GM21423 (cell line): ENCODE measurements at regions not wholly inside any gene's neighbourhood (a gene's known extent, or its start where the extent isn't known, plus 50 kb on each side); places are given as distances from the start of the nearest gene placed in this dataset.

Experiments
- ATAC-seq: cut with Tn5 transposase; IDR thresholded peaks from one replicate; pipeline ENCODE4 v1.9.1; 2021; ENCODE audit warnings: mild to moderate bottlenecking, moderate library complexity; ENCODE audit not compliant: unreplicated experiment

DNA sequence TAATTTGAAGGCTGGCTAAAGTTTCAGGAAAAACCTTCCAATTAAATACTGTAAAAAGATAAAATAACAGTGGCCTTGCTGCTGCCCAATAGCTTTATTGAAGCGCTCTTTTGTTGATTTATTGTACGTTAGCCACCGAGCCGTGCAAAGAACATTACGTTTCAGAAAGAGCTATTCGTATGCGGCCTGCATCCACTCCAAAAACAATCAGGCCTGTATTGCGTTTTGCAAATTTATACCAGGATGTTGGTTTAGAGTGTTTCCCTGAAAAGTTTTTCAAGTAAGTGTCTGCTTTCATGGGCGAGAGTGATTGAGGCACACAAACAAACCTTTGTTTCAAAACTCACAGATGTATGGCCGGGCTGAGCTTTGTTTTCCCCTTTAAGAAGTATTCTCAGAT lies 257.2 kb upstream of the SALL3 start:
- no peak for ATAC-seq

GRCh38 chr18:78722929-78723710 lies 256.5 kb upstream of the SALL3 start:
- ATAC-seq = no peak

DNA sequence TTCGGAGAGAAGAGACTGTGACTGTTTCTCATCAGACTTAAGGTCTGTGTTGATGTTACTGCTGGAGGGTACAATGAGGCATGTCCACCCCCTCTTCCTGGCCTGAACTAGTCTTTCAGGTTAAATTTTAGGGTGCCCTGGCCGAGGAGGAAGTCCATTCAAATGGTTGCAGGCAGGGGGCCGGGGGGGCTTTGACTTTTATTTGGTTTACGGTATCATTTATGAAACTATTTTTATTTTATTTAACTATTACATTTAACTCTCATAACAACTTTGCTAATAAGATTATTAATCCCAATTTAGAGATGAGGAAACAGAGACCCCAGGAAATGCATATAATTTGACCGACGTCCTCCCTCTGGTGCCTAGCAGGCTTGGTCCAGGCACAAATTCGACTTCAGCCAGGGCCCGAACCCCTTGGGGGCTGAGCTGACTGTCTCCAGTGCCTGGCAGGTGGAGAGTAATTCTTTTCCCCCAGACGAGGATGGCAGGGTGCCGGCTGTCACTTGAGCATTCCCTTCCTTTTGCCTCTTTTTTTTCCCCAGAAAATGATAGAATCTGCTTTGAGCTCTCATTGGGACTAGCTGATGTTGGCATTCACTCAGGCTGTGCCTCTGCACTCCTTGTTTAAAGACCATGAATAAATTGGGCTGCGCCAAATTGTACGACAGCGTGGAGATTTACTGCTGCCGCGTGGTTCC lies 255.3 kb upstream of the SALL3 start:
- no peak for ATAC-seq

DNA sequence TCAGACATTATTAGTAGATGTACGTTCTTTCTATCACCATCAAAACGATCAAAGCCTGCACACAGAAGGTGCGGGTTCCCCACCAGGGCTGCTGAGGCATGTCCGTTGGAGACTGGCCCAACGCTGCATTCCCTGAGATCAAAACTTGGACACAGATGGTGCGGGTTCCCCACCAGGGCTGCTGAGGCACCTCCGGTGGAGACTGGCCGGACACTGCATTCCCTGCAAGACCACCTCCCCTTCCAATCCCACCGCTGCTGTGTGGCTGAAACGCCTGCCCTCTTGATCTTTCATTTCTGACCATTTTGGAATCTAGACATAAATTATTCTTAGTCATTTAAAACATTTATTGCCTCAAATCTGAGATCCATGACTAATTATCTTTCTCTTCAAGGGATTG lies 254.2 kb upstream of the SALL3 start:
- no peak for ATAC-seq

GRCh38 chr18:78726326-78727056 lies 253.1 kb upstream of the SALL3 start:
- ATAC-seq = no peak

- no peak for ATAC-seq
These were observed 252.4 kb upstream of the SALL3 start for GRCh38 chr18:78727057-78727739.

- no peak for ATAC-seq
These were observed 251.5 kb upstream of the SALL3 start for GRCh38 chr18:78727877-78728783.

GRCh38 chr18:78728784-78729467 lies 250.7 kb upstream of the SALL3 start:
- ATAC-seq = no peak

DNA sequence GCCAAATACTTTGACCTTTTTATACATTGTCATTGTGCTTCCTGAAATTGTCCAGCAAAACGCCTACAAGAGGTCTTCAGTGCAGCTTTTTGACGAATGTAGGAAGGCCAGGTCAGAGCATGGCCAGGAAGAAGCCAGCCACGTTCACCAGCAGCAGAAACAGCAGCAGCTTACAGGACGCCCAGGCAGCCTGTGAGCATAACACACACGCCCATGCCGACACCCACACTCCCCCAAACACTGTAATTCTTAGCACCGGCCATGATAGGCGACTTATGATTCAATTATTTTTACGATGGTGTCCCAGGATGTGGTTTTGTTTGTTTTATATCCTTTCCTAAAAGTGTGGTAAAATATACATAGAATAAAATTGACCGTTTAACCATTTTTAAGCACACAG lies 249.1 kb upstream of the SALL3 start:
- ATAC-seq = no peak

GRCh38 chr18:78731016-78731397 lies 248.6 kb upstream of the SALL3 start:
- ATAC-seq = no peak

- no peak for ATAC-seq
These were observed 248.1 kb upstream of the SALL3 start for GRCh38 chr18:78731398-78732032.

DNA sequence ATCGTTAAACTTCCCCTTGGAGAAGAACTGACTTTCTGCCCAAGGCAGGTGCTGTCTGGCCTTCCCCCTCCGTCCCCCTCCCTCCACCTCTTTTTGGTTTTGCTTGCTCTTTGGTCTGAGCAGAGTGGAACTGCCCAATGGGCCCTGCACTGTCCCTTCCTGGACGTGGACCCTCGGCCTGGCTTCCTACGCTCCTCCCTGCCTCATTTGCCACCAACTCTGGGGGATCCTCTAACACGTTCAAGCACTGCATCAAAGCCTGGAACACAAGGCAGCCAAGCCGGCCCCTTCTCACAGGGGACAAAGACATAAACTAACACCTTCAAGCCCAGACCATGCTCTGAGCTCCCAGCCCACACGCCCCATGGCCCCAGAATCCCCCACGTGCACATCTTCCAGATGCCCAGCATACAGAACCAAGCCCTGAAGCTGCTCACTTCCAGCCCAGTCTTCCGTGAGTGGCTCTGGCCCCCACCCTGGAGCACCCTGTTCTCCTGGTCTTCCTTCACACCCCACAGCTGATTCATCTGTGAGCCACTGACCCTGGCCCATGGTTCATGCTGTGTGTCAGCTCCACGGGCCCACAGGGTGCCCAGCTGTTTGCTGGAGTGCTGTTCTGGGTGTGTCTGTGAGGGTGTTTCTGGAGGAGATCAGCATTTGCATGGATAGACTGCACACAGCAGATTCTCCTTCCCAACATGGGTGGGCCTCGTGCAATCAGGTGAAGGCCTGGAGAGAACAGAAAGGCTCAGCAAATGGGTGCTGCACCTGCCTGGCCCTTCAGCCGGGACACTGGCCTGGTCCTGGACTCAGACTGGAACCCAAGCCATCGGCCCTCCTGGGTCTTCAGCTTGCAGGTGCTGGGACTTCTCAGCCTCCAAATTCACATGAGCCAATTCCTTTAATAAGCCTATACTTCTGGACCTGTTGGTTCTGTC lies 247.1 kb upstream of the SALL3 start:
- ATAC-seq = no peak

DNA sequence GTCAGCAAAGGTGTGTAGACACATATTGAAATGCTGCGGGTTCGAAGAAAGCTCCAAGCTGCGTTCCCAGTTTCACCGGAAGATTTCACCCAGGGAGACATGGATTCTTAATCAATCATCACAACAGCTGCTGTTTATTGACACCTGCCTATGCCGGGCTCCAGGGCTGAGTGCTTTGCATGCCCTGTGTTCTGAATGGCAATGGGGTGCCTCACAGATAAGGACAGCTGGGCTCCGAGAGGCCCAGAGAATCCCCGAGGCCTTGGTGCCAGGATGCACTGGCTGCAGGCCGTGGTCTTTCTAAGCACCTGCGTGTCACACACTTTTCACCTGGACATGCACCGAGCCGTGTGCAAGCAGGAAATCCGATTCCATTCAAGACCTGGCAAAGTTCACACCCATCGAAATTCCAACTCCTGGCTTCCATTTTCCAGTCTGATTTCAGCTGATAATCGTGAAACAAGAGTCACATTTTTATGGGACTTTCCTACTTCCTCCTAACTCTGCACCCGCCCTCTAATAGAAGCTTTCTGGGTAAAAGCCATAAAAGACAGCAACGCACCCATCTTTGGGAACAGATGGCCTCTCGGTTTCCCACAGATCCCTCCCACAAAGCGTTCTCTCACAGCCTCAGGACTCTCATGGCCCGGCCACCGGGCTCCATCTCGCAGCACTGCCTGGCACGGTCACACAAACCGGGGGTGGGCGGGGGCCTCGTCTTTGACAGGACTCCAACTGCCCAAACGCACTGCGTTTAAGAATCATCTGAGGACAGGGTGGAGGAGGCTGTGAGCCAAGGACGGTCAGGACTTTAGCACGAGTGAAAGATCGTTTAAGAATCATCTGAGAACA lies 245.6 kb upstream of the SALL3 start:
- no peak for ATAC-seq

DNA sequence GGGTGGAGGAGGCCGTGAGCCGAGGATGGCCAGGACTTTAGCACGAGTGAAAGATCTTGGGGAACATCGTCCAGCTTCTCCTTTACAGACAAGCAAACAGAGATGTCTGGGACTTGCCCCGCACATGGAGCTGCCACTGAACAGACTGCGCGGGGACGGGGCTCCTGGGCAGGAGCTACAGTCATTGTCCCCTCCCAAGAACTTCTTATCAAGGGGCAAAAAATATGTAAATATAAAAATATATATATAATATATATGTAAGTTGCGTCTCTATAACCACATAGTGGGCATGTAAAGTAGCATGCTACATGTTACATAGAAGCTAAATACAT lies 245.0 kb upstream of the SALL3 start:
- no peak for ATAC-seq

DNA sequence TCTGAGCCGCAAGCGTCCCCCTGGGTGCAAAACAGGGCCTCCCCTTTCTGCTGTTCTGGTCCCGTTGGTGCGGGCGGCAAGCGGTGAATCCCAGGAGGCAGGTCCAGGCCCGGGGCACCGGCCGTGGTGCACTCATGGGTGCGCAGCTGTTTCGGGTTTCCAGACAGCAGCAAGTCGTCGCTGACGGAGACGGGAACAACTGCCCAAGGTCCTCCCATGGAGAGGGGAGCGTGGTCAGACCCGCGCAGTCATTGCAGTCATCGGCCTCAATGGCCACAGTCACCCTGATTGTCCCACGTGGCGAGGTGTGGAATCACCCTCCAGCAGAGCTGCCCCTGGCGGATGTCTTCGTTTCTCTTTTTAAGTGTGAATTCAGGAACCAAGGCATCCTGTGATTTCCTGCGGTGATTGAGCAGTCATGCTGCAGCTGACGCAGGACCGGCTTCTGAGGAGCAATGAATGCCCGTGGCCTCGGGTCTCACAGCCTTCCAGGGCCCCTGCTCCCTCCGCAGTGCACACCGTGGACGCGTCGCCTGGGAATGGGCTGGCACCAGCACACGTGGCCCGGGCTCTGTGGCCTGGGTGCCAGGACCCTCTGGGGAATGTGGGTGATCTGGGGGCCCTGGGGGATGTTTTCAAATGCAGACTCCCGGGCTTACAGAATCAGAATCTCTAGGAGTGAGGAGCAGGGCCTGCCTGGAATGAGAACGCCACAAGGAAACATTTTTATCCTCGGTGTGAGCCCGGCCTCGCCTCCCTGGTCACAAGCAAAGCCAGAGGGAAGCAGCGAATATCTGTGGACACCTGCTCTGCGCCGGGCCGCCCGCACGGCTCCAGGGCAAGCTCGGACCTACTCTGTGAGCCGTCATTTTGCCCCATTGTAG lies 244.2 kb upstream of the SALL3 start:
- no peak for ATAC-seq

GRCh38 chr18:78736015-78736690 lies 243.5 kb upstream of the SALL3 start:
- no peak for ATAC-seq
